Coronary artery (tissue), 2 donors: ENCODE measurements at regions not wholly inside any gene's neighbourhood (a gene's known extent, or its start where the extent isn't known, plus 50 kb on each side); places are given as distances from the start of the nearest gene placed in this dataset.
A peak's percentile ranks its signal among the peaks of the same experiment; 100 is the strongest.

Experiments used
- DNase-seq: peaks from one replicate; pipeline ENCODE4 v3.0.0-alpha.2; 2017; ENCODE audit warnings: low spot score
- H3K27ac ChIP-seq, 2 donors: fragments of 200-600 bp; sonication (generic); one replicate each; pipeline ENCODE4 v1.5.1; 2016 to 2019
- H3K4me3 ChIP-seq: fragments of 200-600 bp; sonication (generic); 2 replicates; pipeline ENCODE4 v1.5.1; 2016; ENCODE audit warnings: mild to moderate bottlenecking, moderate library complexity
- TF ChIP-seq, protein P1 (sequence below): fragments of 200-600 bp; sonication (generic); IDR thresholded peaks from one replicate; pipeline ENCODE4 v1.5.1; 2019; ENCODE audit warnings: antibody characterized with exemption

- H3K27ac ChIP-seq = peak overlapping the region; percentile 85 to 88
- H3K4me3 ChIP-seq = peak overlapping the region; percentile 44
- DNase-seq = no peak
- TF ChIP-seq, protein P1, sequence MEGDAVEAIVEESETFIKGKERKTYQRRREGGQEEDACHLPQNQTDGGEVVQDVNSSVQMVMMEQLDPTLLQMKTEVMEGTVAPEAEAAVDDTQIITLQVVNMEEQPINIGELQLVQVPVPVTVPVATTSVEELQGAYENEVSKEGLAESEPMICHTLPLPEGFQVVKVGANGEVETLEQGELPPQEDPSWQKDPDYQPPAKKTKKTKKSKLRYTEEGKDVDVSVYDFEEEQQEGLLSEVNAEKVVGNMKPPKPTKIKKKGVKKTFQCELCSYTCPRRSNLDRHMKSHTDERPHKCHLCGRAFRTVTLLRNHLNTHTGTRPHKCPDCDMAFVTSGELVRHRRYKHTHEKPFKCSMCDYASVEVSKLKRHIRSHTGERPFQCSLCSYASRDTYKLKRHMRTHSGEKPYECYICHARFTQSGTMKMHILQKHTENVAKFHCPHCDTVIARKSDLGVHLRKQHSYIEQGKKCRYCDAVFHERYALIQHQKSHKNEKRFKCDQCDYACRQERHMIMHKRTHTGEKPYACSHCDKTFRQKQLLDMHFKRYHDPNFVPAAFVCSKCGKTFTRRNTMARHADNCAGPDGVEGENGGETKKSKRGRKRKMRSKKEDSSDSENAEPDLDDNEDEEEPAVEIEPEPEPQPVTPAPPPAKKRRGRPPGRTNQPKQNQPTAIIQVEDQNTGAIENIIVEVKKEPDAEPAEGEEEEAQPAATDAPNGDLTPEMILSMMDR = no peak
Observed at GRCh38 chr20:50309280-50309763, 118.7 kb downstream of the CEBPB start.

DNA sequence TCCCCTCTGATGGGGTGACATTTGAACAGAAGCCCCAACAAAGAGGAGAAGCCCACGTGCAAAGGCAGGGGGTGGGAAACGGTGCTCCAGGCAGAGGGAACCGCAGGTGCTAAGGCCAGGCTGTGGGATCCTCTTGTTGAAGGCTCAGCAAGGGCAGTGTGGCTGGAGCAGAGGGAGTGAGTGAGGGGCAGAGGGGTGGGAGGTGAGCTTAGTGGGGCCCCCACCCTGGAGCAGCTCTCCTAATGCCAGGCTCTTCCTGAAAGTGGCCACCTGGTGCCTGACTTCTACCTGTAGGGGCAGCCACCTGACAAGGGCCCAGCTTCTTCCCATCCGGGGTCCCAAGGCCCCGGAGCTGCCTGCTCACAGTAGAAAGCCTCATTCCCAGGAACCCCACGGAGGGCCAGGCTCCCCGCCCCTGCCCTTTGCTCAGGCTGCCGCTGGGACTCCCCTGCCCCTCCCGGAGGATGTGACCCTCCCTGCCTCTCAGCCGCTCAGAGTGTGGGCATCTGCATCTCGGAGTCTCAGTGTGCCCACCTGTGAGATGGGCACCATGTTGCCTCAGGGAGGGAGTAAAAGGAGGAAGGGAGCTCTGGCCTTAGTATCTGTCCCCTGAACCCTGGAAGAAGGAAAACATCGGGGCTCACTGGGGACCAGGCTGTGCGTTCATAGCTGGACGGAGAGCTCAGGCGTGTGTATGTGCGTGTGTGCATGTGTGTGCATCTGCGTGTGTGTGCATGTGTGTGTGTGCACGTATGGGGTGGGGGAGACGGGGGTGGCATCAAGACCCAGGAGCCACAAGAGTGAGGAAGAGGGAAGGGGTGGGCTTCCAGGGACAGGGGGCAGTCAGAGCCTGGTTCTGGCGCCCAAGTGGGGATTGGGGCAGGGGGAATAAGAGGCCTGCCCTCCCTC is 119.4 kb downstream of the CEBPB start:
- Histone ChIP-seq H3K27ac (peak overlapping the region; percentile 85 to 88), H3K4me3 (no peak overlapping the region)
- TF ChIP-seq, protein P1 = no peak
- DNase-seq = peak; percentile 78

- TF ChIP-seq, protein P1 = no peak
- Histone ChIP-seq H3K4me3 (no peak overlapping the region), H3K27ac (peak overlapping the region; percentile 76 to 85)
- no peak for DNase-seq
Observed at GRCh38 chr20:50310673-50311051, 120.0 kb downstream of the CEBPB start.

GRCh38 chr20:50311308-50312001 is 120.8 kb downstream of the CEBPB start:
- no peak for DNase-seq
- Histone ChIP-seq H3K4me3 (no peak overlapping the region), H3K27ac (peak overlapping the region; percentile 76 to 85)
- TF ChIP-seq, protein P1 = no peak

GRCh38 chr20:50312002-50312681 is 121.5 kb downstream of the CEBPB start:
- Histone ChIP-seq H3K27ac (peak overlapping the region; percentile 76 to 85), H3K4me3 (peak overlapping the region; percentile 23)
- peak; percentile 56 for DNase-seq
- TF ChIP-seq, protein P1 = no peak

DNA sequence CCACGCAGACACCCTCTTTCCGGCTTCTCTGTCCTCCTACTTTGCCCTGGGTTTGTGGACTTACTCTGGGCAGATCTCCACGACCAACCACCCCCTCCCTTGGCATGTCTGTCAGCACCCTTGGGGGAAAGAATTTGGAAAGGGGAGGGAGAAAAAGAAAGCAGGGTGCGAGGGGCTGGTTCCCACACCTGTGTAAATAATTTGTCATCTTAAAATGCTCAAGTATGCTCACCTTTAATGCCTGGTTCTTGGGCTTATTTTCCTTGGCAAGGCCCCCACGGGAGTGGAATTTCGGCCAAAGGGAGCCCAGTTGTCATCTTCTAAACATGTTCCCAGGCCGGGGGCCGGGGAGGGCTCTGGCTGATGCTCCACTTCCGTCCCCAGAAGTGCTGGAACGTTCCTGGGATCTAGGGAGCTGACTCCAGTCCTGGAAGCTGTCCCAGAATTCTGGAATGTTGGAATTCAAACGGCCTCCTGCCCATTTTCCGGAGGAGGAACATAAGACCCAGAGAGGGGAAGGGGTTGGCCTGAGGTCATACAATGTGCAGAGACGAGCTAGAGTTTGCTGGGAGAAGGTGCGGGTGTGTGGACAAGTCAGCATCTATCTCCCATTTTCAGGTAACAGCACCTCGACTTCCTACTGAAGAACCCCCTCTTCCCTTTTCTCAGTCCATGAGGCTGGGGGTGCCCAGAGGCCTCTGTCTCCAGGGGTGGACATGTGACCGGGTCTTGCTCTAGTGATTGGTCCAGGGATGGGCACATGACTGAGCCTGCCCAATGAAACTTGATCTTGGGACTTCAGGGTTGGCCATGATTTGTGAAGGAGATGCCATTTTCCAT is 122.3 kb downstream of the CEBPB start:
- H3K27ac ChIP-seq = peak overlapping the region; percentile 76 to 85
- peak; percentile 96 for DNase-seq
- peak overlapping the region; percentile 23 for H3K4me3 ChIP-seq
- TF ChIP-seq, protein P1 = no peak
